GM06990 (cell line): ENCODE measurements at regions not wholly inside any gene's neighbourhood (a gene's known extent, or its start where the extent isn't known, plus 50 kb on each side); places are given as distances from the start of the nearest gene placed in this dataset.

ENCODE experiments used
- DNase-seq: peaks from one replicate; pipeline ENCODE4 v3.0.0-alpha.2; 2011; ENCODE audit not compliant: insufficient read length; ENCODE audit errors: extremely low read depth
- H3K27me3 ChIP-seq: replicated peaks from 2 replicates; pipeline ENCODE4 v1.6.0; 2011; ENCODE audit warnings: low read length; ENCODE audit not compliant: control insufficient read depth, insufficient read depth
- H3K36me3 ChIP-seq: 2 replicates; pipeline ENCODE4 v1.5.1; 2011; ENCODE audit warnings: low read length; ENCODE audit not compliant: control insufficient read depth, insufficient read depth
- H3K4me3 ChIP-seq: replicated peaks from 2 replicates; pipeline ENCODE4 v1.5.1; 2011; ENCODE audit warnings: low read depth, mild to moderate bottlenecking, control low read depth, low read length
- CTCF ChIP-seq: IDR thresholded peaks from 2 replicates; pipeline ENCODE4 v1.5.1; 2011; ENCODE audit warnings: low read length, control low read depth, mild to moderate bottlenecking, inconsistent platforms; ENCODE audit not compliant: insufficient read depth, poor library complexity, severe bottlenecking

GRCh38 chr17:53330756-53331155 lies 492.0 kb upstream of the KIF2B start:
- DNase-seq = no peak
- no peaks in the 10 kb centered on the region for H3K36me3 ChIP-seq
- no peak for TF ChIP-seq CTCF
- no peak overlapping the region for H3K4me3 ChIP-seq
- H3K27me3 ChIP-seq = no peaks in the 10 kb centered on the region

GRCh38 chr17:53321651-53322050 lies 501.1 kb upstream of the KIF2B start:
- Histone ChIP-seq H3K27me3 (no peaks in the 10 kb centered on the region), H3K4me3 (no peak overlapping the region), H3K36me3 (no peaks in the 10 kb centered on the region)
- no peak for TF ChIP-seq CTCF
- DNase-seq = no peak

- H3K36me3 ChIP-seq = no peaks in the 10 kb centered on the region
- no peak for TF ChIP-seq CTCF
- H3K27me3 ChIP-seq = no peaks in the 10 kb centered on the region
- no peak overlapping the region for H3K4me3 ChIP-seq
- DNase-seq = no peak
Measured at GRCh38 chr17:53319947-53320346, 502.8 kb upstream of the KIF2B start.

GRCh38 chr17:53316988-53317387 lies 505.7 kb upstream of the KIF2B start:
- no peak for TF ChIP-seq CTCF
- DNase-seq = no peak
- no peaks in the 10 kb centered on the region for H3K27me3 ChIP-seq
- no peaks in the 10 kb centered on the region for H3K36me3 ChIP-seq
- H3K4me3 ChIP-seq = no peak overlapping the region

GRCh38 chr17:53316073-53316472 lies 506.7 kb upstream of the KIF2B start:
- no peaks in the 10 kb centered on the region for H3K27me3 ChIP-seq
- H3K4me3 ChIP-seq = no peak overlapping the region
- no peak for DNase-seq
- no peaks in the 10 kb centered on the region for H3K36me3 ChIP-seq
- TF ChIP-seq CTCF = no peak

GRCh38 chr17:53314521-53314920 lies 508.2 kb upstream of the KIF2B start:
- Histone ChIP-seq H3K36me3 (no peaks in the 10 kb centered on the region), H3K27me3 (no peaks in the 10 kb centered on the region), H3K4me3 (no peak overlapping the region)
- no peak for TF ChIP-seq CTCF
- no peak for DNase-seq
